ENCODE measurements at regions not wholly inside any gene's neighbourhood (a gene's known extent, or its start where the extent isn't known, plus 50 kb on each side); places are given as distances from the start of the nearest gene placed in this dataset.
A peak's percentile ranks its signal among the peaks of the same experiment; 100 is the strongest.

DNA sequence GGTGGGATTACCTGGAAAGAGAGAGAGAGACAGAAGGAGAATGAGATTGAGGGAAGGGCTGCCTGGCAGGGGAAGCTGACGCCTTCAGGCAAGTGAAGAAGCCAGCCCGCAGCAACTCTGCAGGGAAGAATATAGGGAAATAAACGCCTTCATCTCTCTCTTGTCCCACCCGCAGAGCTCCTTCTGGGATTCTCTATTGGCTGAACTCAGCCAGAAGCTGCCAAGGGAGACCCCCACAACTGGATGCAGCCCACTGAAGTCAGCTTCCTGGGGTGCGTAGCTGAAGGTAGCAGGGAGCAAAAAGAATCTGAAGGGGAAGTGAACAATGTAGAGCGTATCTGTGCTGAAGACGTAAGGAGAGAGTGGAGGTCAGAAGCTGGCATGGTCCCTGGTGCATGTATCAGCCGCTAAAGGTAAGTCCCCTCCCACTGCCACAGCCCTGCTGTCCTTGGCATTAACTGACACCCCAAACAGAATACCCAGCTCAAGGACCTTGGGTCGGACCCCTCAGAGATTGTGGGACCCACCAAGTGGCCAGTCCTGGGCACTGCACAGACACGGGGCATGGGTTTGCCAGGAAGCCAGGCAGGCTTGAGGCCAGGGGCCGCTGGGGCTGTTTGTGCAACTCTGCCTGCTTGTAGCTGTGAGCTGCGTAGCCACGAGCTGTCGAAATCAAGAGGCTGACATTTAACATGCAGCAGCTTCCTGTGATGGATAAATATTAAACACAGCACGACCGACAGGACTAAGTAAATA lies 469.9 kb downstream of the MN1 start:
- TF ChIP-seq, protein P1, sequence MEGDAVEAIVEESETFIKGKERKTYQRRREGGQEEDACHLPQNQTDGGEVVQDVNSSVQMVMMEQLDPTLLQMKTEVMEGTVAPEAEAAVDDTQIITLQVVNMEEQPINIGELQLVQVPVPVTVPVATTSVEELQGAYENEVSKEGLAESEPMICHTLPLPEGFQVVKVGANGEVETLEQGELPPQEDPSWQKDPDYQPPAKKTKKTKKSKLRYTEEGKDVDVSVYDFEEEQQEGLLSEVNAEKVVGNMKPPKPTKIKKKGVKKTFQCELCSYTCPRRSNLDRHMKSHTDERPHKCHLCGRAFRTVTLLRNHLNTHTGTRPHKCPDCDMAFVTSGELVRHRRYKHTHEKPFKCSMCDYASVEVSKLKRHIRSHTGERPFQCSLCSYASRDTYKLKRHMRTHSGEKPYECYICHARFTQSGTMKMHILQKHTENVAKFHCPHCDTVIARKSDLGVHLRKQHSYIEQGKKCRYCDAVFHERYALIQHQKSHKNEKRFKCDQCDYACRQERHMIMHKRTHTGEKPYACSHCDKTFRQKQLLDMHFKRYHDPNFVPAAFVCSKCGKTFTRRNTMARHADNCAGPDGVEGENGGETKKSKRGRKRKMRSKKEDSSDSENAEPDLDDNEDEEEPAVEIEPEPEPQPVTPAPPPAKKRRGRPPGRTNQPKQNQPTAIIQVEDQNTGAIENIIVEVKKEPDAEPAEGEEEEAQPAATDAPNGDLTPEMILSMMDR (IDR thresholded peaks at IDR 0.05; ENCODE audit: insufficient read depth, low read depth, low read length), result peak; percentile 33
- no peak for TF ChIP-seq EZH2 (IDR thresholded peaks at IDR 0.05; ENCODE audit: insufficient read depth, low read length)

All from astrocyte (in vitro differentiated cells and primary cell).